ENCODE measurements at regions not wholly inside any gene's neighbourhood (a gene's known extent, or its start where the extent isn't known, plus 50 kb on each side); places are given as distances from the start of the nearest gene placed in this dataset.

DNA sequence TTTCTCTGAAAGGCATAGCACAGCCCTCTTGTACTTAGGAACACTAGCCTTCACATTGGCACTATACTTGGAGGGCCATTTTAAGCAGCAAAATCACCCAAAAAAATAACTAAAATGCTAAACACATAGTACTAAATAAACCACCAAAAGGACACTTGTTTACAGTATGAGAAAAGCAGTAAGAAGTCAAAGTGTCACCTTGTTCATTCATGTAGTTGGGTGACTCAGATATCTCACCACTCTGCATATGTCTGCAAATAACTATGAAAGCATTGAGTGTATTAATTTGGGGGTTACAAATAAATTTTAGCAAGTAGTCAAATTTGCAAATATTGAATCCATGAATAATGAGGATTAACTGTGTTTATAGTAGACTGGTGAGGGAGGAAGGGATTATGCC, 107.6 kb downstream of the ELAPOR2 start:
- POLR2A ChIA-PET = no interaction called here
- intact Hi-C loops (cut with micrococcal nuclease; ENCODE audit: unreplicated experiment) = no loop called here
- DNase-seq (ENCODE audit: low read depth, low spot score) (no peak), ATAC-seq (no peak)
- in situ Hi-C loops (cut with HindIII; ENCODE audit: low pct_unique_long_range_greater_than_20kb, low sequenced_read_pairs) = no loop called here
- Histone ChIP-seq H3K4me3 (ENCODE audit: low read depth in 2 of 2, low read length in 2 of 2) (no peak overlapping the region), H3K27me3 (ENCODE audit: control insufficient read depth, insufficient read depth, low read length) (peaks cover 4% of the 10 kb centered on the region), H3K9me3 (ENCODE audit: control insufficient read depth, insufficient read depth, low read depth, low read length) (no peaks in the 10 kb centered on the region), H3K4me1 (ENCODE audit: control insufficient read depth, insufficient read depth, low read length) (no peaks in the 10 kb centered on the region), H3K27ac (ENCODE audit: low read length) (no peak overlapping the region), H3K36me3 (ENCODE audit: control insufficient read depth, insufficient read depth, low read length) (no peaks in the 10 kb centered on the region)
- no TSS peak for BruUV-seq (replicated peaks)
- TF ChIP-seq SIN3A (IDR thresholded peaks at IDR 0.05; ENCODE audit: borderline replicate concordance, insufficient read depth, low read depth, low read length) (no peak), TCF7L2 (IDR thresholded peaks at IDR 0.05; ENCODE audit: low read depth, low read length) (no peak), POLR2AphosphoS5 (IDR thresholded peaks at IDR 0.05; ENCODE audit: low read depth, low read length) (no peak)
- TF ChIP-seq, protein P1, sequence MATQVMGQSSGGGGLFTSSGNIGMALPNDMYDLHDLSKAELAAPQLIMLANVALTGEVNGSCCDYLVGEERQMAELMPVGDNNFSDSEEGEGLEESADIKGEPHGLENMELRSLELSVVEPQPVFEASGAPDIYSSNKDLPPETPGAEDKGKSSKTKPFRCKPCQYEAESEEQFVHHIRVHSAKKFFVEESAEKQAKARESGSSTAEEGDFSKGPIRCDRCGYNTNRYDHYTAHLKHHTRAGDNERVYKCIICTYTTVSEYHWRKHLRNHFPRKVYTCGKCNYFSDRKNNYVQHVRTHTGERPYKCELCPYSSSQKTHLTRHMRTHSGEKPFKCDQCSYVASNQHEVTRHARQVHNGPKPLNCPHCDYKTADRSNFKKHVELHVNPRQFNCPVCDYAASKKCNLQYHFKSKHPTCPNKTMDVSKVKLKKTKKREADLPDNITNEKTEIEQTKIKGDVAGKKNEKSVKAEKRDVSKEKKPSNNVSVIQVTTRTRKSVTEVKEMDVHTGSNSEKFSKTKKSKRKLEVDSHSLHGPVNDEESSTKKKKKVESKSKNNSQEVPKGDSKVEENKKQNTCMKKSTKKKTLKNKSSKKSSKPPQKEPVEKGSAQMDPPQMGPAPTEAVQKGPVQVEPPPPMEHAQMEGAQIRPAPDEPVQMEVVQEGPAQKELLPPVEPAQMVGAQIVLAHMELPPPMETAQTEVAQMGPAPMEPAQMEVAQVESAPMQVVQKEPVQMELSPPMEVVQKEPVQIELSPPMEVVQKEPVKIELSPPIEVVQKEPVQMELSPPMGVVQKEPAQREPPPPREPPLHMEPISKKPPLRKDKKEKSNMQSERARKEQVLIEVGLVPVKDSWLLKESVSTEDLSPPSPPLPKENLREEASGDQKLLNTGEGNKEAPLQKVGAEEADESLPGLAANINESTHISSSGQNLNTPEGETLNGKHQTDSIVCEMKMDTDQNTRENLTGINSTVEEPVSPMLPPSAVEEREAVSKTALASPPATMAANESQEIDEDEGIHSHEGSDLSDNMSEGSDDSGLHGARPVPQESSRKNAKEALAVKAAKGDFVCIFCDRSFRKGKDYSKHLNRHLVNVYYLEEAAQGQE (IDR thresholded peaks at IDR 0.05; ENCODE audit: insufficient read depth in 1 of 2, low read depth in 2 of 2, low read length in 1 of 2) = no peak
- TF ChIP-seq, protein P2, sequence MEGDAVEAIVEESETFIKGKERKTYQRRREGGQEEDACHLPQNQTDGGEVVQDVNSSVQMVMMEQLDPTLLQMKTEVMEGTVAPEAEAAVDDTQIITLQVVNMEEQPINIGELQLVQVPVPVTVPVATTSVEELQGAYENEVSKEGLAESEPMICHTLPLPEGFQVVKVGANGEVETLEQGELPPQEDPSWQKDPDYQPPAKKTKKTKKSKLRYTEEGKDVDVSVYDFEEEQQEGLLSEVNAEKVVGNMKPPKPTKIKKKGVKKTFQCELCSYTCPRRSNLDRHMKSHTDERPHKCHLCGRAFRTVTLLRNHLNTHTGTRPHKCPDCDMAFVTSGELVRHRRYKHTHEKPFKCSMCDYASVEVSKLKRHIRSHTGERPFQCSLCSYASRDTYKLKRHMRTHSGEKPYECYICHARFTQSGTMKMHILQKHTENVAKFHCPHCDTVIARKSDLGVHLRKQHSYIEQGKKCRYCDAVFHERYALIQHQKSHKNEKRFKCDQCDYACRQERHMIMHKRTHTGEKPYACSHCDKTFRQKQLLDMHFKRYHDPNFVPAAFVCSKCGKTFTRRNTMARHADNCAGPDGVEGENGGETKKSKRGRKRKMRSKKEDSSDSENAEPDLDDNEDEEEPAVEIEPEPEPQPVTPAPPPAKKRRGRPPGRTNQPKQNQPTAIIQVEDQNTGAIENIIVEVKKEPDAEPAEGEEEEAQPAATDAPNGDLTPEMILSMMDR (IDR thresholded peaks at IDR 0.05) = no peak
- CTCF ChIA-PET = no interaction called here

DNA sequence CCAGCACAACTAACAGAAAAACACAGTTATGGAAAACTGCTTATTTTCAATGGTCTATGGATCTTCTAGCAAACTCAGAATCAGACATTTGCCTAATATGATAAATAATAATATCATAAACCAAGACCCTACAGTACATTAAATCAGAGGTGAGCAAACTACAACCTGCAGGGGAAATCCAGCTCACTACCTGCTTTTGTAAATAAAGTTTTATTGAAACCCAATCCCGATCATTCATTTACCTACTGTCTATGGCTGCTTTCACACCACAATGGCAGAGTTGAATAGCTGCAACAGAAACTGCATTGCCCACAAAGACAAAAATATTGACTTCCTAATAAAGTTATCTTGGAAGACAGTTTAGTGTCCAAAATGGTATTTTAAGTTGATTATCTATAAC, 108.5 kb downstream of the ELAPOR2 start:
- H3K9me3 ChIP-seq (ENCODE audit: control insufficient read depth, insufficient read depth, low read depth, low read length) = no peaks in the 10 kb centered on the region
- H3K36me3 ChIP-seq (ENCODE audit: control insufficient read depth, insufficient read depth, low read length) = no peaks in the 10 kb centered on the region
- H3K27me3 ChIP-seq (ENCODE audit: control insufficient read depth, insufficient read depth, low read length) = peaks cover 2% of the 10 kb centered on the region
- ATAC-seq (no peak), DNase-seq (ENCODE audit: low read depth, low spot score) (no peak)
- intact Hi-C loops (cut with micrococcal nuclease; ENCODE audit: unreplicated experiment) = no loop called here
- CTCF ChIA-PET = no interaction called here
- no peaks in the 10 kb centered on the region for H3K4me1 ChIP-seq (ENCODE audit: control insufficient read depth, insufficient read depth, low read length)
- H3K27ac ChIP-seq (ENCODE audit: low read length) = no peak overlapping the region
- POLR2A ChIA-PET = no interaction called here
- no peak overlapping the region for H3K4me3 ChIP-seq (ENCODE audit: low read depth in 2 of 2, low read length in 2 of 2)
- no TSS peak for BruUV-seq (replicated peaks)
- in situ Hi-C loops (cut with HindIII; ENCODE audit: low pct_unique_long_range_greater_than_20kb, low sequenced_read_pairs) = no loop called here
- no peak for TF ChIP-seq POLR2AphosphoS5 (IDR thresholded peaks at IDR 0.05; ENCODE audit: low read depth, low read length)
- no peak for TF ChIP-seq TCF7L2 (IDR thresholded peaks at IDR 0.05; ENCODE audit: low read depth, low read length)
- TF ChIP-seq, protein P1 (IDR thresholded peaks at IDR 0.05; ENCODE audit: insufficient read depth in 1 of 2, low read depth in 2 of 2, low read length in 1 of 2) = no peak
- TF ChIP-seq SIN3A (IDR thresholded peaks at IDR 0.05; ENCODE audit: borderline replicate concordance, insufficient read depth, low read depth, low read length) = no peak
- TF ChIP-seq, protein P2 (IDR thresholded peaks at IDR 0.05) = no peak

Measured in Panc1 (cell line).